ENCODE measurements at regions not wholly inside any gene's neighbourhood (a gene's known extent, or its start where the extent isn't known, plus 50 kb on each side); places are given as distances from the start of the nearest gene placed in this dataset.

- no peak for DNase-seq
Measured at GRCh38 chr19:13604902-13605586, 98.8 kb upstream of the CACNA1A start.

- no peak for DNase-seq
Measured at GRCh38 chr19:13600802-13601201, 94.5 kb upstream of the CACNA1A start.

- no peak for DNase-seq
Measured at GRCh38 chr19:13600091-13600490, 93.8 kb upstream of the CACNA1A start.

GRCh38 chr19:13599681-13600080, 93.4 kb upstream of the CACNA1A start:
- DNase-seq: no peak

GRCh38 chr19:13598098-13598497, 91.8 kb upstream of the CACNA1A start:
- DNase-seq: no peak

GRCh38 chr19:13597640-13598039, 91.4 kb upstream of the CACNA1A start:
- DNase-seq: peak; percentile 65

- no peak for DNase-seq
Measured at GRCh38 chr19:13588957-13589833, 82.9 kb upstream of the CACNA1A start.

- no peak for DNase-seq
Measured at GRCh38 chr19:13585512-13585911, 79.2 kb upstream of the CACNA1A start.

- no peak for DNase-seq
Measured at GRCh38 chr19:13583753-13584152, 77.5 kb upstream of the CACNA1A start.

- DNase-seq: no peak
Measured at GRCh38 chr19:13583114-13583513, 76.8 kb upstream of the CACNA1A start.

- no peak for DNase-seq
Measured at GRCh38 chr19:13581576-13581975, 75.3 kb upstream of the CACNA1A start.

GRCh38 chr19:13579388-13580060, 73.2 kb upstream of the CACNA1A start:
- no peak for DNase-seq

GRCh38 chr19:13576726-13577125, 70.4 kb upstream of the CACNA1A start:
- DNase-seq: no peak

- DNase-seq: no peak
Measured at GRCh38 chr19:13574933-13575332, 68.7 kb upstream of the CACNA1A start.

GRCh38 chr19:13573056-13573667, 66.9 kb upstream of the CACNA1A start:
- no peak for DNase-seq

GRCh38 chr19:13561461-13561860, 55.2 kb upstream of the CACNA1A start:
- no peak for DNase-seq

GRCh38 chr19:13557756-13558398, 51.6 kb upstream of the CACNA1A start:
- DNase-seq: no peak

GRCh38 chr19:13556552-13556951, 50.3 kb upstream of the CACNA1A start:
- no peak for DNase-seq
